ENCODE measurements at regions not wholly inside any gene's neighbourhood (a gene's known extent, or its start where the extent isn't known, plus 50 kb on each side); places are given as distances from the start of the nearest gene placed in this dataset.

GRCh38 chr11:92393218-92393617 lies 168.6 kb downstream of the FAT3 start:
- DNase-seq (ENCODE audit: low spot score in 2 of 2) = no peak
- H3K4me3 Mint-ChIP-seq = no peak overlapping the region

GRCh38 chr11:92396133-92396532 lies 171.5 kb downstream of the FAT3 start:
- Mint-ChIP-seq H3K27ac (ENCODE audit: low read depth) (no peak overlapping the region), H3K9me3 (peaks cover 9% of the 10 kb centered on the region), H3K4me1 (no peaks in the 10 kb centered on the region), H3K27me3 (no peaks in the 10 kb centered on the region), H3K4me3 (no peak overlapping the region), H3K36me3 (ENCODE audit: insufficient read depth) (no peaks in the 10 kb centered on the region)
- ATAC-seq (replicated peaks; ENCODE audit: extremely low read depth, poor library complexity, severe bottlenecking) = no peak
- DNase-seq (ENCODE audit: low spot score in 2 of 2) = no peak

More at GRCh38 chr11:92393218-92393617, 168.6 kb downstream of the FAT3 start:
- Mint-ChIP-seq H3K9me3 (peaks cover 18% of the 10 kb centered on the region), H3K27ac (ENCODE audit: low read depth) (no peak overlapping the region), H3K27me3 (no peaks in the 10 kb centered on the region), H3K4me1 (no peaks in the 10 kb centered on the region), H3K36me3 (ENCODE audit: insufficient read depth) (no peaks in the 10 kb centered on the region)
- ATAC-seq (replicated peaks; ENCODE audit: extremely low read depth, poor library complexity, severe bottlenecking) = no peak

GRCh38 chr11:92397221-92397755 lies 172.7 kb downstream of the FAT3 start:
- Mint-ChIP-seq H3K27ac (ENCODE audit: low read depth) (no peak overlapping the region), H3K4me1 (no peaks in the 10 kb centered on the region), H3K9me3 (peaks cover 12% of the 10 kb centered on the region), H3K4me3 (no peak overlapping the region), H3K36me3 (ENCODE audit: insufficient read depth) (no peaks in the 10 kb centered on the region), H3K27me3 (no peaks in the 10 kb centered on the region)
- DNase-seq (ENCODE audit: low spot score in 2 of 2) = no peak
- no peak for ATAC-seq (replicated peaks; ENCODE audit: extremely low read depth, poor library complexity, severe bottlenecking)

- Mint-ChIP-seq H3K4me1 (no peaks in the 10 kb centered on the region), H3K27ac (ENCODE audit: low read depth) (no peak overlapping the region), H3K36me3 (ENCODE audit: insufficient read depth) (no peaks in the 10 kb centered on the region), H3K9me3 (peaks cover 12% of the 10 kb centered on the region), H3K27me3 (no peaks in the 10 kb centered on the region), H3K4me3 (no peak overlapping the region)
- ATAC-seq (replicated peaks; ENCODE audit: extremely low read depth, poor library complexity, severe bottlenecking) (no peak), DNase-seq (ENCODE audit: low spot score in 2 of 2) (no peak)
Measured at GRCh38 chr11:92399705-92400104, 175.1 kb downstream of the FAT3 start.

- H3K27ac Mint-ChIP-seq (ENCODE audit: low read depth) = no peak overlapping the region
- H3K4me1 Mint-ChIP-seq = no peaks in the 10 kb centered on the region
- no peak overlapping the region for H3K4me3 Mint-ChIP-seq
- peaks cover 20% of the 10 kb centered on the region for H3K9me3 Mint-ChIP-seq
- no peaks in the 10 kb centered on the region for H3K27me3 Mint-ChIP-seq
- no peak for ATAC-seq (replicated peaks; ENCODE audit: extremely low read depth, poor library complexity, severe bottlenecking)
- DNase-seq (ENCODE audit: low spot score in 2 of 2) = no peak
- no peaks in the 10 kb centered on the region for H3K36me3 Mint-ChIP-seq (ENCODE audit: insufficient read depth)
Measured at GRCh38 chr11:92401520-92401919, 176.9 kb downstream of the FAT3 start.

- Mint-ChIP-seq H3K4me3 (no peak overlapping the region), H3K27me3 (no peaks in the 10 kb centered on the region), H3K27ac (ENCODE audit: low read depth) (no peak overlapping the region), H3K4me1 (no peaks in the 10 kb centered on the region), H3K9me3 (peaks cover 25% of the 10 kb centered on the region), H3K36me3 (ENCODE audit: insufficient read depth) (no peaks in the 10 kb centered on the region)
- no peak for DNase-seq (ENCODE audit: low spot score in 2 of 2)
- no peak for ATAC-seq (replicated peaks; ENCODE audit: extremely low read depth, poor library complexity, severe bottlenecking)
Measured at GRCh38 chr11:92406472-92406871, 181.9 kb downstream of the FAT3 start.

GRCh38 chr11:92409355-92409754 lies 184.7 kb downstream of the FAT3 start:
- Mint-ChIP-seq H3K9me3 (peaks cover 14% of the 10 kb centered on the region), H3K36me3 (ENCODE audit: insufficient read depth) (no peaks in the 10 kb centered on the region), H3K4me3 (no peak overlapping the region), H3K27ac (ENCODE audit: low read depth) (no peak overlapping the region), H3K4me1 (no peaks in the 10 kb centered on the region), H3K27me3 (no peaks in the 10 kb centered on the region)
- DNase-seq (ENCODE audit: low spot score in 2 of 2) (no peak), ATAC-seq (replicated peaks; ENCODE audit: extremely low read depth, poor library complexity, severe bottlenecking) (no peak)

- H3K9me3 Mint-ChIP-seq = peaks cover 12% of the 10 kb centered on the region
- no peaks in the 10 kb centered on the region for H3K4me1 Mint-ChIP-seq
- ATAC-seq (replicated peaks; ENCODE audit: extremely low read depth, poor library complexity, severe bottlenecking) (no peak), DNase-seq (ENCODE audit: low spot score in 2 of 2) (no peak)
- H3K27ac Mint-ChIP-seq (ENCODE audit: low read depth) = no peak overlapping the region
- H3K36me3 Mint-ChIP-seq (ENCODE audit: insufficient read depth) = no peaks in the 10 kb centered on the region
- no peak overlapping the region for H3K4me3 Mint-ChIP-seq
- no peaks in the 10 kb centered on the region for H3K27me3 Mint-ChIP-seq
Measured at GRCh38 chr11:92409956-92410355, 185.3 kb downstream of the FAT3 start.

- DNase-seq (ENCODE audit: low spot score in 2 of 2) (no peak), ATAC-seq (replicated peaks; ENCODE audit: extremely low read depth, poor library complexity, severe bottlenecking) (no peak)
- Mint-ChIP-seq H3K9me3 (peaks cover 6% of the 10 kb centered on the region), H3K27ac (ENCODE audit: low read depth) (no peak overlapping the region), H3K36me3 (ENCODE audit: insufficient read depth) (no peaks in the 10 kb centered on the region), H3K27me3 (no peaks in the 10 kb centered on the region), H3K4me1 (no peaks in the 10 kb centered on the region), H3K4me3 (no peak overlapping the region)
Measured at GRCh38 chr11:92410526-92410925, 185.9 kb downstream of the FAT3 start.

GRCh38 chr11:92411431-92411830 lies 186.8 kb downstream of the FAT3 start:
- H3K4me3 Mint-ChIP-seq = no peak overlapping the region
- no peaks in the 10 kb centered on the region for H3K36me3 Mint-ChIP-seq (ENCODE audit: insufficient read depth)
- H3K9me3 Mint-ChIP-seq = peaks cover 5% of the 10 kb centered on the region
- no peak overlapping the region for H3K27ac Mint-ChIP-seq (ENCODE audit: low read depth)
- no peaks in the 10 kb centered on the region for H3K4me1 Mint-ChIP-seq
- DNase-seq (ENCODE audit: low spot score in 2 of 2) (no peak), ATAC-seq (replicated peaks; ENCODE audit: extremely low read depth, poor library complexity, severe bottlenecking) (no peak)
- no peaks in the 10 kb centered on the region for H3K27me3 Mint-ChIP-seq

GRCh38 chr11:92413757-92414513 lies 189.3 kb downstream of the FAT3 start:
- Mint-ChIP-seq H3K36me3 (ENCODE audit: insufficient read depth) (no peaks in the 10 kb centered on the region), H3K27me3 (no peaks in the 10 kb centered on the region), H3K27ac (ENCODE audit: low read depth) (no peak overlapping the region), H3K4me3 (no peak overlapping the region), H3K4me1 (no peaks in the 10 kb centered on the region), H3K9me3 (peaks cover 12% of the 10 kb centered on the region)
- ATAC-seq (replicated peaks; ENCODE audit: extremely low read depth, poor library complexity, severe bottlenecking) = no peak
- DNase-seq (ENCODE audit: low spot score in 2 of 2) = no peak

GRCh38 chr11:92416971-92417725 lies 192.5 kb downstream of the FAT3 start:
- H3K36me3 Mint-ChIP-seq (ENCODE audit: insufficient read depth) = peaks cover 1% of the 10 kb centered on the region
- ATAC-seq (replicated peaks; ENCODE audit: extremely low read depth, poor library complexity, severe bottlenecking) (no peak), DNase-seq (ENCODE audit: low spot score in 2 of 2) (no peak)
- H3K27ac Mint-ChIP-seq (ENCODE audit: low read depth) = no peak overlapping the region
- H3K4me3 Mint-ChIP-seq = no peak overlapping the region
- no peaks in the 10 kb centered on the region for H3K27me3 Mint-ChIP-seq
- H3K9me3 Mint-ChIP-seq = peaks cover 7% of the 10 kb centered on the region
- H3K4me1 Mint-ChIP-seq = no peaks in the 10 kb centered on the region

Measured in central memory CD8-positive, alpha-beta T cell (primary cell).